ENCODE measurements at regions not wholly inside any gene's neighbourhood (a gene's known extent, or its start where the extent isn't known, plus 50 kb on each side); places are given as distances from the start of the nearest gene placed in this dataset.

GRCh38 chr1:104991702-104992101 is 1242.0 kb downstream of the AMY1C start:
- Histone ChIP-seq H3K27me3 (ENCODE audit: insufficient read depth, poor library complexity, severe bottlenecking) (no peaks in the 10 kb centered on the region), H3K4me3 (replicated peaks; ENCODE audit: insufficient read depth, low read length) (no peak overlapping the region), H3K27ac (replicated peaks) (no peak overlapping the region)
- DNase-seq (ENCODE audit: low read depth in 1 of 2, low spot score in 1 of 2), result no peak
- TF ChIP-seq GABPA (IDR thresholded peaks at IDR 0.05; ENCODE audit: low read depth) (no peak), CTCF (IDR thresholded peaks at IDR 0.05; ENCODE audit: insufficient read depth, low read length) (no peak), SPI1 (IDR thresholded peaks at IDR 0.05; ENCODE audit: borderline replicate concordance, low read depth) (no peak), POLR2AphosphoS5 (IDR thresholded peaks at IDR 0.05; ENCODE audit: low read depth) (no peak)
- TF ChIP-seq, protein P1, sequence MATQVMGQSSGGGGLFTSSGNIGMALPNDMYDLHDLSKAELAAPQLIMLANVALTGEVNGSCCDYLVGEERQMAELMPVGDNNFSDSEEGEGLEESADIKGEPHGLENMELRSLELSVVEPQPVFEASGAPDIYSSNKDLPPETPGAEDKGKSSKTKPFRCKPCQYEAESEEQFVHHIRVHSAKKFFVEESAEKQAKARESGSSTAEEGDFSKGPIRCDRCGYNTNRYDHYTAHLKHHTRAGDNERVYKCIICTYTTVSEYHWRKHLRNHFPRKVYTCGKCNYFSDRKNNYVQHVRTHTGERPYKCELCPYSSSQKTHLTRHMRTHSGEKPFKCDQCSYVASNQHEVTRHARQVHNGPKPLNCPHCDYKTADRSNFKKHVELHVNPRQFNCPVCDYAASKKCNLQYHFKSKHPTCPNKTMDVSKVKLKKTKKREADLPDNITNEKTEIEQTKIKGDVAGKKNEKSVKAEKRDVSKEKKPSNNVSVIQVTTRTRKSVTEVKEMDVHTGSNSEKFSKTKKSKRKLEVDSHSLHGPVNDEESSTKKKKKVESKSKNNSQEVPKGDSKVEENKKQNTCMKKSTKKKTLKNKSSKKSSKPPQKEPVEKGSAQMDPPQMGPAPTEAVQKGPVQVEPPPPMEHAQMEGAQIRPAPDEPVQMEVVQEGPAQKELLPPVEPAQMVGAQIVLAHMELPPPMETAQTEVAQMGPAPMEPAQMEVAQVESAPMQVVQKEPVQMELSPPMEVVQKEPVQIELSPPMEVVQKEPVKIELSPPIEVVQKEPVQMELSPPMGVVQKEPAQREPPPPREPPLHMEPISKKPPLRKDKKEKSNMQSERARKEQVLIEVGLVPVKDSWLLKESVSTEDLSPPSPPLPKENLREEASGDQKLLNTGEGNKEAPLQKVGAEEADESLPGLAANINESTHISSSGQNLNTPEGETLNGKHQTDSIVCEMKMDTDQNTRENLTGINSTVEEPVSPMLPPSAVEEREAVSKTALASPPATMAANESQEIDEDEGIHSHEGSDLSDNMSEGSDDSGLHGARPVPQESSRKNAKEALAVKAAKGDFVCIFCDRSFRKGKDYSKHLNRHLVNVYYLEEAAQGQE (IDR thresholded peaks at IDR 0.05; ENCODE audit: insufficient replicate concordance, low read depth), result no peak

DNA sequence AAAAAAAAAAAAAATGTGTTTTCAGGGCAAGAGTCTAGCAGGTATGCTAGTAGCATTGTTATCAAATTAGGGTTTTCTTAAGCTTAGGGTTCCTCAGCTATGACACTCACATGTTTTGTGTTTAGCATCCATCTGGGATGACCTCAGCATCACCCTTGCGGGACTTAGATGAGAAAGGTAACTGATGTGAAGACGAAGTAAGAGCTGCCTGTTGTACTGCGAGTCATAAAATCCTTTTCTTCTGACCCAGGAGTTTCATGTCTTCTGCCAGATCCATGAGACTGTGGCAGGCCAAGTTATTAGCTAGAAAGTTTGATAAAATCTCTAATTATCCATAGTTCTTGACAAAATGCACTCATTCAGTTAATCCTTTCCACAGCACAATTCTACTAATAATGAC is 1251.1 kb downstream of the AMY1C start:
- DNase-seq (ENCODE audit: low read depth in 1 of 2, low spot score in 1 of 2), result no peak
- Histone ChIP-seq H3K27me3 (ENCODE audit: insufficient read depth, poor library complexity, severe bottlenecking) (no peaks in the 10 kb centered on the region), H3K27ac (replicated peaks) (no peak overlapping the region), H3K4me3 (replicated peaks; ENCODE audit: insufficient read depth, low read length) (no peak overlapping the region)
- TF ChIP-seq GABPA (IDR thresholded peaks at IDR 0.05; ENCODE audit: low read depth) (no peak), POLR2AphosphoS5 (IDR thresholded peaks at IDR 0.05; ENCODE audit: low read depth) (no peak), CTCF (IDR thresholded peaks at IDR 0.05; ENCODE audit: insufficient read depth, low read length) (no peak), SPI1 (IDR thresholded peaks at IDR 0.05; ENCODE audit: borderline replicate concordance, low read depth) (no peak)
- TF ChIP-seq, protein P1 (IDR thresholded peaks at IDR 0.05; ENCODE audit: insufficient replicate concordance, low read depth), result no peak

DNA sequence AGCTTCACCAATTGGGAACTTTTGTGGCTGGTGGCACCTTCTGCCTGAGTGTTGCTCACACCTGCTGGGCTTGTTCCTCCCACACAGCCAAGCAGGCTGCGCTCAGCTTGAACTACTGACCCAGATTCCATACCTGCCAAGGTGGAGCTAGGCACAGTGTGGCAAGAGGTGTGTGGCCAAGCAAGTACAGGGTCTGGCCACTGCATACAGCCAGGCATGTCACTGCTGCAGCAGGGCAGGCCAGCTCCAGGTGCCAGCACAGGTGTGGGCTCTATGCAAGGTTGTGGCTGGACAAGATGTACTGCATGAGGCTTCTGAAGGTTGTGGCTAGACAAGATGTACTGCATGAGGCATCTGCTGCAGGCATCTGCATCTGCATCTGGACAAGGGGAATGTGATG is 1254.8 kb downstream of the AMY1C start:
- TF ChIP-seq, protein P1 (IDR thresholded peaks at IDR 0.05; ENCODE audit: insufficient replicate concordance, low read depth), result no peak
- TF ChIP-seq POLR2AphosphoS5 (IDR thresholded peaks at IDR 0.05; ENCODE audit: low read depth) (no peak), SPI1 (IDR thresholded peaks at IDR 0.05; ENCODE audit: borderline replicate concordance, low read depth) (no peak), GABPA (IDR thresholded peaks at IDR 0.05; ENCODE audit: low read depth) (no peak), CTCF (IDR thresholded peaks at IDR 0.05; ENCODE audit: insufficient read depth, low read length) (no peak)
- Histone ChIP-seq H3K4me3 (replicated peaks; ENCODE audit: insufficient read depth, low read length) (no peak overlapping the region), H3K27ac (replicated peaks) (no peak overlapping the region), H3K27me3 (ENCODE audit: insufficient read depth, poor library complexity, severe bottlenecking) (no peaks in the 10 kb centered on the region)
- no peak for DNase-seq (ENCODE audit: low read depth in 1 of 2, low spot score in 1 of 2)
